ENCODE measurements at regions not wholly inside any gene's neighbourhood (a gene's known extent, or its start where the extent isn't known, plus 50 kb on each side); places are given as distances from the start of the nearest gene placed in this dataset.

- no peak for DNase-seq (ENCODE audit: low spot score in 2 of 2)
- Histone ChIP-seq H3K9me3 (peaks cover 0 to 11% (median 2%) of the 10 kb centered on the region in 4 donors), H3K4me3 (no peak overlapping the region), H3K36me3 (no peaks in the 10 kb centered on the region), H3K27ac (no peak overlapping the region), H3K4me1 (no peaks in the 10 kb centered on the region), H3K27me3 (no peaks in the 10 kb centered on the region)
- TF ChIP-seq EP300 (IDR thresholded peaks at IDR 0.05) (no peak), POLR2A (IDR thresholded peaks at IDR 0.05) (no peak), CTCF (IDR thresholded peaks at IDR 0.05) (no peak)
- 96 to 100% methylated on average over 1 of the region's 1 CpG for WGBS, 2 donors
Observed at GRCh38 chr3:23062982-23063381, 140.1 kb upstream of the UBE2E2 start.

- Histone ChIP-seq H3K9me3 (no peaks in the 10 kb centered on the region), H3K27me3 (no peaks in the 10 kb centered on the region), H3K4me1 (no peaks in the 10 kb centered on the region), H3K4me3 (no peak overlapping the region), H3K36me3 (no peaks in the 10 kb centered on the region), H3K27ac (no peak overlapping the region)
- TF ChIP-seq EP300 (IDR thresholded peaks at IDR 0.05) (no peak), POLR2A (IDR thresholded peaks at IDR 0.05) (no peak), CTCF (IDR thresholded peaks at IDR 0.05) (no peak)
- no peak for DNase-seq (ENCODE audit: low spot score in 2 of 2)
Observed at GRCh38 chr3:23067116-23067515, 136.0 kb upstream of the UBE2E2 start.

- no peaks in the 10 kb centered on the region for H3K27me3 ChIP-seq
- H3K27ac ChIP-seq: no peak overlapping the region
- H3K9me3 ChIP-seq: no peaks in the 10 kb centered on the region
- no peaks in the 10 kb centered on the region for H3K4me1 ChIP-seq
- no peak for DNase-seq (ENCODE audit: low spot score in 2 of 2)
- TF ChIP-seq CTCF (IDR thresholded peaks at IDR 0.05): no peak
- no peak for TF ChIP-seq EP300 (IDR thresholded peaks at IDR 0.05)
- TF ChIP-seq POLR2A (IDR thresholded peaks at IDR 0.05): no peak
- H3K36me3 ChIP-seq: no peaks in the 10 kb centered on the region
- 81 to 83% methylated on average over 4 of the region's 4 CpGs for WGBS, 2 donors
- H3K4me3 ChIP-seq: no peak overlapping the region
Observed at GRCh38 chr3:23068016-23068728, 135.0 kb upstream of the UBE2E2 start.

GRCh38 chr3:23071296-23071695 lies 131.8 kb upstream of the UBE2E2 start:
- no peak for TF ChIP-seq EP300 (IDR thresholded peaks at IDR 0.05)
- TF ChIP-seq POLR2A (IDR thresholded peaks at IDR 0.05): no peak
- TF ChIP-seq CTCF (IDR thresholded peaks at IDR 0.05): no peak
- 53 to 70% methylated on average over 2 of the region's 2 CpGs for WGBS, 2 donors
- no peaks in the 10 kb centered on the region for H3K36me3 ChIP-seq
- H3K4me3 ChIP-seq: no peak overlapping the region
- no peaks in the 10 kb centered on the region for H3K9me3 ChIP-seq
- DNase-seq (ENCODE audit: low spot score in 2 of 2): no peak
- H3K4me1 ChIP-seq: peaks cover 0 to 13% (median 4%) of the 10 kb centered on the region in 4 donors
- H3K27me3 ChIP-seq: no peaks in the 10 kb centered on the region
- H3K27ac ChIP-seq: no peak overlapping the region

GRCh38 chr3:23071758-23072157 lies 131.4 kb upstream of the UBE2E2 start:
- H3K27ac ChIP-seq: no peak overlapping the region
- H3K9me3 ChIP-seq: no peaks in the 10 kb centered on the region
- H3K27me3 ChIP-seq: no peaks in the 10 kb centered on the region
- TF ChIP-seq POLR2A (IDR thresholded peaks at IDR 0.05) (no peak), EP300 (IDR thresholded peaks at IDR 0.05) (peak in 1 of 2 donors; percentile 35)
- DNase-seq (ENCODE audit: low spot score in 2 of 2): peak in 1 of 2 donors; percentile 20
- no peaks in the 10 kb centered on the region for H3K36me3 ChIP-seq
- no peak overlapping the region for H3K4me3 ChIP-seq
- H3K4me1 ChIP-seq: peaks cover 0 to 18% (median 4%) of the 10 kb centered on the region in 4 donors
- WGBS, 2 donors: 87 to 100% methylated on average over 1 of the region's 1 CpG
